NCI-H2029 (cell line): ENCODE measurements at regions not wholly inside any gene's neighbourhood (a gene's known extent, or its start where the extent isn't known, plus 50 kb on each side); places are given as distances from the start of the nearest gene placed in this dataset.
A peak's percentile ranks its signal among the peaks of the same experiment; 100 is the strongest.

ENCODE experiments used
- DNase-seq: peaks from one replicate; lab custom pipeline; 2025; lab: John Stamatoyannopoulos, UW

GRCh38 chr18:39801848-39802247, 2153.2 kb upstream of the PIK3C3 start:
- DNase-seq, result no peak

DNA sequence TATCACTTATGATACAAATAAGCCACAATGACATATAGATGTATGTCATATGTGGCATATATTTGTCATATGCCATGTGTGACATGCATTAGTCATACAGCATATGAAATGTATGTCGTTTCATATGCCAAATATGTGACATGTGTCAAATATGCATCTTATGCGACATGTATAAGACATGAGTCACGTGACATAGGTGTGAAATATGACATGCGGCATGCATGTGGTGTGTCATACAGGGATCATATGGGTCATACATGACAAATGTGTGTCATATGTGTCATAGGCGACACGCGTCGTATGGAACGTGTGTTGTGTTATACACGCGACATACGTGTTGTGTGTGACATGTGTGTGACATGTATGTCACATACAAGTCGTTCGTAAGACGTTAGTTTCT, 2154.0 kb upstream of the PIK3C3 start:
- no peak for DNase-seq

DNA sequence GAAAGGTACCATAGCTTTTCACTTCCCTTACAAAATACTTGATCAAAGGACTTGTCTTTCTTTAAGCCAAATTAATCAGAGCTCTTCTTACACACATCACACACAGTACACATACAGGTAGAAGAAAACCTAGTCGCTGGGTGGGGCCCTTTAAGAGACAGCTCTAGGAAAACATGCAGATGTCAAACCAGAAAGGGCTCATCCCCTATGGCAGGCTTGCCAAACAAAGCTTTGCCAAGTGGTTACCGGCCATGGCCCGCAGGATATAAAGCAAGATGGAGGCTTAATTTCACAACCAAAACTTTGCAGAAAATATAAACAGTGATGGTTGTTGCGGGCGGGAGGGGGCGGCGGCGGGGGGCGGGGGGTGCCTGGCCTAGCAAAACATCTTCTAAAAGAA, 2156.0 kb upstream of the PIK3C3 start:
- DNase-seq, result peak; percentile 88

DNA sequence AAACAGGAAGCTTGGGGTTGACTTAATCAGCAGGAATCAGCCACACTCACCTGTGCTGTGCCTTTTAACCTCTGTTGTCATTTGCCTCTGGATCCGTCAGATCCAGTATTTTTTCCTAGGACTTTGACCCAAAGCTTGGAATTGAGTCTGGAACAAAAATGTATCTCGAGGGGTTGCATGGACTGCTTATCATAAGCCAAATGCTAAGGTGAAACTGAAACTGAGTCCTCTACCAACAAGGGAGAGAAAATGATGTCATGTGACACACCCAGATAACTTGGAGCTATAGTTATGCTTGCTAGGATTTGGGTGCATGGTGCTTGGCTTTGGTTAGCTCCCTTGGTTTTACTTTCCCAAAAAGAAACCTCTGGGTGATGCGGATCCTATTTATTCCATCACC, 2158.6 kb upstream of the PIK3C3 start:
- peak; percentile 52 for DNase-seq

GRCh38 chr18:39795350-39795749, 2159.7 kb upstream of the PIK3C3 start:
- no peak for DNase-seq

- peak; percentile 21 for DNase-seq
Measured at GRCh38 chr18:39793609-39794008, 2161.4 kb upstream of the PIK3C3 start.

DNA sequence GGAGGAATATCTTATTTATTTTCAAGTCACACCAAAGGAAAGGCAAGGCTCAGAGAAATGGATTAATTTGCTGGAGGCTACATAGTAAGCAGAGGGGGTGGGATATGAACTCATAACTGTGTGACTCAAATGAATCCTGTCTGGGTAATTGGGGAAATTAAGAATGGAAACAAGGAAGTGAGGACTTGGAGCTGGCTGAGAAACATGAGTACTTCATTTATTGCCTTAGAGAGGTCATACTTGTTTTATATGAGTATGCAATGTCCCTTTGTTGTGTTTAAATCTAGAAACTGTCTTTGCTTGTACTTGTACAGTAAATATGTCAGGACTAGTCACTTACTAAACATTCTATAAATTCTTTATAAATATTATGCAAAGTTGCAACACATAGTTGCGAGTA, 2166.7 kb upstream of the PIK3C3 start:
- no peak for DNase-seq

- DNase-seq, result no peak
Measured at GRCh38 chr18:39786477-39786876, 2168.6 kb upstream of the PIK3C3 start.

DNA sequence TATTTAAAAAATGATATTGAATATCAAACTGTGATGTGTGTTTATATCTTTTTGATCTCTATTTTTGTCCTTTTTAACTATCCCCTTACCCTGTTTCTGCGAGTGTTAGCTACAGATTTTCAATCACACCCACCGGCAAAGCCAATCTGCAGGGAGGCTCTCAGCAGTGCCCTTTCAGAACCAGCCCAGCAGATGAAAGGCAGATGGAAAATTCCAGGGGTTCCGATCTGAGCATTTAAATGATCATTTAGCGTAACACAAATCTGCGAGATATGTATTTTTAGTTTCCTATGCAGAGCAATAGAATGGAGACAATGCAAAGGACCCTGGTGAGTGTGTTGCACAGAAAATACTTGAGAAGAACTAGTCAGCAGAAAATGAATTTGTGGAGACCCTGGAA, 2170.5 kb upstream of the PIK3C3 start:
- no peak for DNase-seq

DNA sequence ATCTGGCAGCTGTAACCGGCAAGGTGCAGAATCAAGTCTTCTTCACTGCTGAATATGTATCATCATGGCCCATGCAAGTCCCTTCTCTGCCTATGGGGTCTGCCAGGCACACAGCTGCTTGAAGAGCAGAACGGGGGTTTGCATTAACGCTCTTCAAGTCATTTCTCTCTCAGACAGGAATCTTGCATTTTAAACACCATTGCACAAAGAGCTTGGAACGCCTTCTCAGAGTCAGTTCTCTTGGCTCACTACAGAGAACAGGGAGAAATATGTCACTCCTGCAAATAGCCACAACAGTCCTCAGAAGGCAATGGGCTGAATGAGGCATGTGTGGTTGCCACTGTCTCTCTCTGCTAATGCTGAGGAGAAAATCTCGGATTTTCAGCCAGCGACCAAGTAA, 2173.5 kb upstream of the PIK3C3 start:
- DNase-seq, result no peak

- DNase-seq, result no peak
Measured at GRCh38 chr18:39780774-39781173, 2174.3 kb upstream of the PIK3C3 start.

DNA sequence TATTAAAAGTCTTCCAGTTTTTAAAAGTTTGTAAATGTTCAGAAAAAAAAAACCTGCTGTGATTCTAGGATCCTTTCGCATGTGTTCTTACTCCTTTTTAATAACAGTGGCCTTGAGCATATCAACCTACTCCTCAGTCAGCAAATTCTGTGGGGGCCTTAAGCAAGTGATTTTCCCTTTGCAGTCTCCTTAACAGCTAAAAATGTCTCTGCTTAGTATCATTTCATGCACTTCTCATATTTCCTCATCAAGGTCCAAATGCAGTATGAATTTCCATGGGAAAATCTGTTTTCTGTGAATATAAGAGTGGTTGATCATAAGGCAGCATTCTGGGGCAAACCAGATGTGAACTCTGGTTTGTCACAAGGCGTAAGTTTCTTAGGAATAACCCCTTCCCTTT, 2175.1 kb upstream of the PIK3C3 start:
- no peak for DNase-seq

DNA sequence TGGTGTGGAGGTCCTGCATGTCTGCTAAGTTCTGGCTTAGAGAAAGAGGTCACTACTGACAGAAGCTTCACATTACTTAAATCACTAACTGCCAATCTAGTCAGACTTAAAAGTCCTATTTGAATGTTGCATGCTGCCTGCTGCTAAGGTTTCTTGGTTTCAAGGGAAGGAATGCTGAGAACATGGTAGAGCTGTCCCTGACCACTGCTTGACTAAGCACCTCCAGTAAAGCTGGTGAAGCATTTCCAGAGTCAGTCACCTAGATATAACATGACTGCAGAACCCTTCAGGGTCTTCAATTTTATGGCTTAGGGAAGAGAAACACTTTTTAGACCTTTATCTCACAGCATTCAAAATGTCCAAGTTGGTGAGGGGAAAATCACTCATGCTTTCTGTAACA, 2178.3 kb upstream of the PIK3C3 start:
- no peak for DNase-seq

- DNase-seq, result no peak
Measured at GRCh38 chr18:39774957-39775598, 2180.0 kb upstream of the PIK3C3 start.

DNA sequence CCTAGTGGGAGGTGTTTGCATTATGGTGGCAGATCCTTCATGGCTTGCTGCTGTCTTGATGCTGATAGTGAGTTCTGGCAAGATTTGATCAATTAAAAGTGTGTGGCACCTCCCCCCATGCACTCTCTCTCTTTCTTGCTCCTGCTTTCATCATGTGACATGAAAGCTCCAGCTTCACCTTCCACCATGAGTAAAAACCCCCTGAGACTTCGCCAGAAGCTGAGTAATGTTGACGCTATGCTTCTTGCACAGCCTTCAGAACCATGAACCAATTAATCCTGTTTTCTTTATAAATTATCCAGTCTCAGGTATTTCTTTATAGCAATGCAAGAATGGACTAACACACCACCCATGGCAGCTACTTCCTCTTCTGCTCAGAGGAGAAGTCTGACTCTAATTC, 2181.4 kb upstream of the PIK3C3 start:
- no peak for DNase-seq

GRCh38 chr18:39772155-39772919, 2182.7 kb upstream of the PIK3C3 start:
- DNase-seq, result no peak

GRCh38 chr18:39770399-39770798, 2184.6 kb upstream of the PIK3C3 start:
- no peak for DNase-seq

DNA sequence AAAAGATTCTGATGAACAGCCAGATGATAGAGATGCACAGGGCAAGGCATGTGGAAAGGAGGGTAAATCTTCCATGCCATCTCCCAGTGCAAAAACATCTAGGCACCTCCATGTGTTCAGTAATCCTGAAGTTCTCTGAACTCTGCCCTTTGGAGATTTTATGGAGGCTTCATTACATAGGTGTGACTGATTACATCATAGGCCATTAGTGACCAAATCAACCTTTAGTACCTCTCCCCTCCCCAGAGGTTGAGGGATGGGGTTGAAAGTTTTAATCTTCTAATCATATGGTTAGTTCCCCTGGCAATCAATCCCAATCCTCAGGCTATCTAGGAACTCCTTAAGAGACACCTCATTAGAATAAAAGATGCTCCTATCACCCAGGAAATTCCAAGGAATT, 2190.2 kb upstream of the PIK3C3 start:
- DNase-seq, result no peak

DNA sequence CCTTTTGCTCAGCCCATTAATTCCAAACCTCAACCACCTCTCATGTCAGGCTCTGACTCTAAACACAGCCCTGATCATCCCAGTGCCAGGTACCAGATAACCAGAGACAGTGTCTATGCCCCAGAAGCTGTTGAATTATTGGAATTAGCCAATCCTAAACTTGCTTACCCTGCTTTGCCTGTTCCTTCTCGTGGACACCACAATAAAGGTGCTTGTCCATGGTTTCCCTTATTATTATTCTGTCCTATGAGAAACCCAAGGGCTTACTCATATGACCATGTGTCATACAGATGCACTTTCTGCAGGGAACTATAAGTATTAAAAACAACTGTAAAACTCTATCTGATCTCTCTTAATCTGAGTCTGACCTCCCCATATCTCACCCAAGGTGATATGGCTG, 2193.8 kb upstream of the PIK3C3 start:
- no peak for DNase-seq

DNA sequence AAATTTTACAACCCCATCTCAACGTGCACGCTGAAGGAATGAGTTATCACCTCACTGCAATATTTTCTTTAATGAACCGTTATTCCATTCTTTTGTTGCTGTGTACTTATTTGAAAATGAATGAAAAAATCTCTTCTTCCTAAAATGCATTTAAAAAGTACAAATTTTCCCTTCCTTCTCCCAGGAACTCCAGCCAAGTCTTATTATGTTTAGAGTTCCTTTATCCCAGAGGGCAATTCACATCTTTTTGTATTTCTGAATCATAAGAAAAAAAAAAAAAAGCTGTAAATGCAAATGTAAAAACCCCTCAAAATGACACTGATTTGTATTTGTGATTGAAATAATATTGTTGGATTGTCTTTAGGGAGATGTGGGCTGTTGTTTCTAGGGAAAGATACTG, 2194.3 kb upstream of the CELF4 start:
- DNase-seq, result no peak

- DNase-seq, result no peak
Measured at GRCh38 chr18:39753178-39753577, 2187.6 kb upstream of the CELF4 start.

GRCh38 chr18:39752351-39752750, 2186.8 kb upstream of the CELF4 start:
- no peak for DNase-seq

DNA sequence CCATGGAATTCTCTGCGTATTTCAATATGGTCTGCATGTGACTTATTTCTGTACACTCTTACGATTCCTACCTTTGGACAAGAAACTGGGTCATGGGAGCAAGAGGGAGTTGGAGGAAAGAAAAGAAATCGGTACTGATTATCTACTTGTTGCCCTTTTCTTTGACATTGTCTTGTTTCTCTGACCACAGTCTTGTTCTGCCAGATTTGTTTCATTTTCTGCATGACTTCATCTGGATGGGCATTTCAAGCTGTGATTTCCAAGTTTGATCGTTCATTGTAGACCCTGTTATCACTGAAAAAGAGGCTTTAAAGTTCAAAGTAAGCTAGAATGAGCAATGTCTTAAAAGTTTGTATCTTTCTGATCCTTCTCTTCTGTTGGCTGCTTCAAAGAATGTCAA, 2186.3 kb upstream of the CELF4 start:
- no peak for DNase-seq

GRCh38 chr18:39751161-39751560, 2185.6 kb upstream of the CELF4 start:
- no peak for DNase-seq
